ENCODE measurements at regions not wholly inside any gene's neighbourhood (a gene's known extent, or its start where the extent isn't known, plus 50 kb on each side); places are given as distances from the start of the nearest gene placed in this dataset.

DNA sequence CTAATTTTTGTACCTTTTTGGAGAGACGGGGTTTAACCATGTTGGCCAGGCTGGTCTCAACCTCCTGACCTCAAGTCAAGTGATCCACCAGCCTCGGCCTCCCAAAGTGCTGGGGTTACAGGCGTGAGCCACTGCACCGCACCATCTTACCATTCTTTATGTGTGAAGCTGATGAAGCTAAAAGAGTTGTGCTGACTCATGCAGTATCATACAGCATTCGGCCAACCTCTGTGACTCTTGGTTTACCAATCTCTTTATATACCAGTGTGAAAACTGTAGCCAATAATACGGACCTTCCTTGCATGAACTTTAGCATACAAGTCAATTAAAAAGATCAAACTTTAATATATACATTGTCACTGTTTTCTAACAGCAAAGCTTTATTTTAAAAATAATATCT, 878.2 kb upstream of the MBL2 start:
- TF ChIP-seq POLR2A (IDR thresholded peaks at IDR 0.05) = no peak
- TF ChIP-seq, protein P1, sequence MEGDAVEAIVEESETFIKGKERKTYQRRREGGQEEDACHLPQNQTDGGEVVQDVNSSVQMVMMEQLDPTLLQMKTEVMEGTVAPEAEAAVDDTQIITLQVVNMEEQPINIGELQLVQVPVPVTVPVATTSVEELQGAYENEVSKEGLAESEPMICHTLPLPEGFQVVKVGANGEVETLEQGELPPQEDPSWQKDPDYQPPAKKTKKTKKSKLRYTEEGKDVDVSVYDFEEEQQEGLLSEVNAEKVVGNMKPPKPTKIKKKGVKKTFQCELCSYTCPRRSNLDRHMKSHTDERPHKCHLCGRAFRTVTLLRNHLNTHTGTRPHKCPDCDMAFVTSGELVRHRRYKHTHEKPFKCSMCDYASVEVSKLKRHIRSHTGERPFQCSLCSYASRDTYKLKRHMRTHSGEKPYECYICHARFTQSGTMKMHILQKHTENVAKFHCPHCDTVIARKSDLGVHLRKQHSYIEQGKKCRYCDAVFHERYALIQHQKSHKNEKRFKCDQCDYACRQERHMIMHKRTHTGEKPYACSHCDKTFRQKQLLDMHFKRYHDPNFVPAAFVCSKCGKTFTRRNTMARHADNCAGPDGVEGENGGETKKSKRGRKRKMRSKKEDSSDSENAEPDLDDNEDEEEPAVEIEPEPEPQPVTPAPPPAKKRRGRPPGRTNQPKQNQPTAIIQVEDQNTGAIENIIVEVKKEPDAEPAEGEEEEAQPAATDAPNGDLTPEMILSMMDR (IDR thresholded peaks at IDR 0.05) = no peak

Data from heart left ventricle (tissue), 13 donors.